ENCODE measurements at regions not wholly inside any gene's neighbourhood (a gene's known extent, or its start where the extent isn't known, plus 50 kb on each side); places are given as distances from the start of the nearest gene placed in this dataset.

DNA sequence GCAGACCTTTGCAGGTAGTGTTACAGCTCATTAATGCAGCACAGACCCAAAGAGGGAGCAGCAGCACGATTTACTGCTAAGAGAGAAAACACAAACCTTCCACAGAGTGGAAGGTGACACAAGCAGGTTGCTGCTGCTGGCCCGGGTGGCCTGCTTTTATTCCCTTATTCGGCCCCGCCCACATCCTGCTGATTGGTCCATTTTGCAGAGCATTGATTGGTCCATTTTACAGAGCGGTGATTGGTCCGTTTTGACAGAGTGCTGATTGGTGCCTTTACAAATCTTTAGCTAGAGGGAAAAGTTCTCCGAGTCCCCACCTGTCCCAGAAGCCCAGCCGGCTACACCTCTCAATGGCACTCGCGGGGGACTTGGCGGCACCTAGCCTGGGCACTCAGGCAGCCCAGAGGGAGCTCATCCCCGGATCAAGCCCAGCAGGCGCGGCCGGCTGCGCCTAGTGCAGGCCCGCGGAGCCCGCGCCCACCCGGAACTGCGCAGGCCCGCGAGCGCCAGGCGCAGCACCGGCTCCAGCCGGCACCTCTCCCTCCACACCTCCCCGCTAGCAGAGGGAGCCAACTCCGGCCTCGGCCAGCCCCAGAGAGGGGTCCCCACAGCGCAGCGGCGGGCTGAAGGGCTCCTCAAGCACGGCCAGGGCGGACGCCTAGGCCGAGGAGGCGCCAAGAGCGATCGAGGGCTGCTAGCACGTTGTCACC lies 825.6 kb upstream of the HS6ST1 start:
- Histone ChIP-seq H3K4me3 (no peak overlapping the region), H3K27ac (no peak overlapping the region), H3K27me3 (no peaks in the 10 kb centered on the region), H3K36me3 (replicated peaks in 1 of 2; ENCODE audit: insufficient read depth in 1 of 2, low read depth in 2 of 2) (no peaks in the 10 kb centered on the region), H3K9me3 (no peaks in the 10 kb centered on the region), H3K4me1 (no peaks in the 10 kb centered on the region)
- no peak for TF ChIP-seq POLR2A (IDR thresholded peaks at IDR 0.05)
- TF ChIP-seq, protein P1, sequence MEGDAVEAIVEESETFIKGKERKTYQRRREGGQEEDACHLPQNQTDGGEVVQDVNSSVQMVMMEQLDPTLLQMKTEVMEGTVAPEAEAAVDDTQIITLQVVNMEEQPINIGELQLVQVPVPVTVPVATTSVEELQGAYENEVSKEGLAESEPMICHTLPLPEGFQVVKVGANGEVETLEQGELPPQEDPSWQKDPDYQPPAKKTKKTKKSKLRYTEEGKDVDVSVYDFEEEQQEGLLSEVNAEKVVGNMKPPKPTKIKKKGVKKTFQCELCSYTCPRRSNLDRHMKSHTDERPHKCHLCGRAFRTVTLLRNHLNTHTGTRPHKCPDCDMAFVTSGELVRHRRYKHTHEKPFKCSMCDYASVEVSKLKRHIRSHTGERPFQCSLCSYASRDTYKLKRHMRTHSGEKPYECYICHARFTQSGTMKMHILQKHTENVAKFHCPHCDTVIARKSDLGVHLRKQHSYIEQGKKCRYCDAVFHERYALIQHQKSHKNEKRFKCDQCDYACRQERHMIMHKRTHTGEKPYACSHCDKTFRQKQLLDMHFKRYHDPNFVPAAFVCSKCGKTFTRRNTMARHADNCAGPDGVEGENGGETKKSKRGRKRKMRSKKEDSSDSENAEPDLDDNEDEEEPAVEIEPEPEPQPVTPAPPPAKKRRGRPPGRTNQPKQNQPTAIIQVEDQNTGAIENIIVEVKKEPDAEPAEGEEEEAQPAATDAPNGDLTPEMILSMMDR (IDR thresholded peaks at IDR 0.05), result no peak
- ATAC-seq, result no peak
- intact Hi-C loops (cut with DNase I), result no loop called here
- DNase-seq, result no peak
- 86 to 92% methylated on average over 20 to 35 of the region's 42 CpGs for WGBS, 2 donors

DNA sequence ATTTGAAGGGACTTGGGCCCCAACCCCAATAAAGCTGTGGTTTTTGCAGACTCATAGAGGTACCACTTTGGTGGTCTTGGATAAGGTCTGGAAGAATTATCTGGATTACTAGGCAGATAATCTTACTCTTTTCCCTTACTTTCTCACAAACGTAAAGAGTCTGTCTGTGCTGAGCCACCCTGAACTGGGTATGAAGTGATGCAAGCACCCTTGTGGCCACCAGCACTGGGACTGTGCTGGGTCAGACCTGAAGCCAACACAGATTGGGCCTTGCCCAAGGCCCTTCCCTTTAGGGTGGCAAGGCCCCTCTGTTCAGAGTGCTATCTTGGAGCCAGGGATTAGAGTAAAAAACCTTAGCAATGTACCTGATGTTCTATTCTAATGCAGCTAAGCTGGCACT lies 827.0 kb upstream of the RAB6C start:
- Histone ChIP-seq H3K4me3 (no peak overlapping the region), H3K27ac (no peak overlapping the region), H3K9me3 (no peaks in the 10 kb centered on the region), H3K36me3 (replicated peaks in 1 of 2; ENCODE audit: insufficient read depth in 1 of 2, low read depth in 2 of 2) (no peaks in the 10 kb centered on the region), H3K4me1 (no peaks in the 10 kb centered on the region), H3K27me3 (no peaks in the 10 kb centered on the region)
- TF ChIP-seq, protein P1 (IDR thresholded peaks at IDR 0.05), result no peak
- no peak for TF ChIP-seq POLR2A (IDR thresholded peaks at IDR 0.05)
- WGBS, 2 donors, result 71 to 73% methylated on average over 1 of the region's 1 CpG
- intact Hi-C loops (cut with DNase I), result no loop called here
- no peak for ATAC-seq
- no peak for DNase-seq

DNA sequence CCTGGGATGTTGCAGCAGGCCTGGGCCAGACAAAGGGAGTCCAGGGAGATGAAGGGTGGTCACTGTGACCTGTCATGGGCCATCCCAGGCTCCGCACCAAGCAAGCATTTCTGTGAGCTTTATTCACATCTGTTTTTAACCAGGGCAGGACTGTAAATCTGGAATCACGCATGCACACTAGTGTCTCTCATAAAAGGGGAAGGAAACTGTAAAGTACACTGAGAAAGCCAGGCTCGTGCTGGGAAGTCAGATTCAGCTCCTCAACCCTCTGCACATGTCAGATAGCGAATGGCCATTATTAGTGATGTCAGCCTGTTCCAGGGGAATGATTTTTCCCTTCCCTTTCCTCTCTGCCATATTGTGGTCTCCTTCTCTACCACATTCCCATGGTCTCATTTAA lies 818.6 kb upstream of the RAB6C start:
- Histone ChIP-seq H3K4me1 (no peaks in the 10 kb centered on the region), H3K9me3 (no peaks in the 10 kb centered on the region), H3K27me3 (no peaks in the 10 kb centered on the region), H3K36me3 (replicated peaks in 1 of 2; ENCODE audit: insufficient read depth in 1 of 2, low read depth in 2 of 2) (no peaks in the 10 kb centered on the region), H3K4me3 (no peak overlapping the region), H3K27ac (no peak overlapping the region)
- intact Hi-C loops (cut with DNase I), result no loop called here
- TF ChIP-seq POLR2A (IDR thresholded peaks at IDR 0.05), result no peak
- TF ChIP-seq, protein P1 (IDR thresholded peaks at IDR 0.05), result no peak
- ATAC-seq (no peak), DNase-seq (peak in 1 of 4 donors; percentile 16)
- WGBS, 2 donors, result 79 to 81% methylated on average over 4 of the region's 4 CpGs

DNA sequence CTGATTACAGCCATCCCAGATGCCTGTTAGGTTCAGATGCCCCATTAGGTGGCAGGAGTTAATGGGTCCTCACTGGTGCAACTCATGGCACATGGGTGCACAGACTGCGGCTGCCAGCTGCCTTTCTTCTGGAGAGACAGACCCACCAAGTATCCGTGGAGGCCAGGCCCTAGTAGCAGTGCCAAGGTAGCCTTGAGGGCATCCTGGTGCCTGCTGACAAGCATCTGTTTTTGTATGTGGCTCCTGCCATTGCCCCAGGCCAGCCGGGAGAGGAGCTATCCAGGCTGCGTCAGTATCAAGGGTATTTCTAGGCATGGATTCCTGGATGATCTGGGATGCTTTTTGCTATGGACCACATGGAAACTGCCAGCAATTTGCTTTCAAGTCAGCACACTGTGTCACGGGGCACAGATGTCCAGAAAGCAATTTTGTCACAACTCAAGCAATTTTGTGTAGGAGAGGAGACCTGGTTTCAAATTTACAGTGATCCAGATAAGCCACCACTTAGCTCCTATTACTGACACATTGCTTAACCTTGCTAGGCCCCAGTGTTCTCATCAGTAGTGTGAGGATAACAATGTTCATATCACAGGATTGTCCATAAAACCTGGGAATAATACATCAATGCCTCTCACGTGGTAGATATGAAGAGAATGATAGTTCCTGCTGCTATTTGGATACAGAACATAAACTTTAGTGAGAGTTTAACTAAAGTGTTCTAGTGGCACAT lies 815.1 kb upstream of the RAB6C start:
- 72 to 74% methylated on average over 2 to 6 of the region's 6 CpGs for WGBS, 2 donors
- intact Hi-C loops (cut with DNase I), result no loop called here
- H3K27ac ChIP-seq, result no peak overlapping the region
- no peak for TF ChIP-seq POLR2A (IDR thresholded peaks at IDR 0.05)
- TF ChIP-seq, protein P1 (IDR thresholded peaks at IDR 0.05), result no peak
- no peaks in the 10 kb centered on the region for H3K9me3 ChIP-seq
- H3K4me1 ChIP-seq, result no peaks in the 10 kb centered on the region
- no peak overlapping the region for H3K4me3 ChIP-seq
- no peak for DNase-seq
- ATAC-seq, result no peak
- H3K27me3 ChIP-seq, result no peaks in the 10 kb centered on the region
- H3K36me3 ChIP-seq (replicated peaks in 1 of 2; ENCODE audit: insufficient read depth in 1 of 2, low read depth in 2 of 2), result no peaks in the 10 kb centered on the region
